Psoas muscle (tissue), 7 donors: ENCODE measurements at regions not wholly inside any gene's neighbourhood (a gene's known extent, or its start where the extent isn't known, plus 50 kb on each side); places are given as distances from the start of the nearest gene placed in this dataset.

ENCODE experiments used
- ATAC-seq, 4 donors: fragments of 200-7000 bp; cut with Tn5 transposase; one replicate each; pipeline ENCODE4 v1.9.1; 2020; ENCODE audit warnings: moderate library complexity in 3 of 4, mild to moderate bottlenecking in 2 of 4
- DNase-seq, 2 donors: peaks; one replicate each; pipeline ENCODE4 v3.0.0-alpha.2; 2020
- H3K27ac ChIP-seq: fragments of 200-600 bp; one replicate; pipeline ENCODE4 v1.8.0; 2022
- H3K27me3 ChIP-seq, 3 donors: fragments of 200-600 bp in 1 of 3; one replicate each; pipeline versions ENCODE4 v1.6.1 to v1.8.0; 2013 to 2022; ENCODE audit warnings: low read length in 2 of 3, mild to moderate bottlenecking in 2 of 3, moderate library complexity in 1 of 3; ENCODE audit not compliant: insufficient read depth in 3 of 3
- H3K36me3 ChIP-seq, 2 donors: fragments of 200-600 bp in 1 of 2; one replicate each; pipeline versions ENCODE4 v1.6.1 to v1.8.0; 2013 to 2022; ENCODE audit warnings: low read depth in 1 of 2, mild to moderate bottlenecking in 1 of 2, moderate library complexity in 1 of 2; ENCODE audit not compliant: insufficient read depth in 1 of 2
- H3K4me1 ChIP-seq: fragments of 200-600 bp; one replicate; pipeline ENCODE4 v1.8.0; 2022
- H3K4me3 ChIP-seq: fragments of 200-600 bp; one replicate; pipeline ENCODE4 v1.8.0; 2022; ENCODE audit warnings: mild to moderate bottlenecking
- H3K9me3 ChIP-seq: fragments of 200-600 bp; one replicate; pipeline ENCODE4 v1.8.0; 2022
- CTCF ChIP-seq: fragments of 200-600 bp; IDR thresholded peaks from one replicate; pipeline ENCODE4 v1.8.0; 2022; ENCODE audit warnings: antibody characterized with exemption
- WGBS, 3 donors: extraction: QIAGEN DNeasy Blood & Tissue Kit; methylation state at CpG; one replicate each; pipeline versions ENCODE4 v1.1.6 to v1.1.7; 2013; 5-methylcytosine and 5-hydroxymethylcytosine counted together
- intact Hi-C, 2 donors: fragments of 100-400 bp; cut with DNase I; formaldehyde crosslinking; loops; one replicate each; pipeline versions ENCODE4 v1.11.0 to v1.14.2; 2022
- donor health status: healthy with polysubstance abuse.
- donor health status: DM: no; HTN: no; CAD: no; lungs with moderate emphysema.
- donor health status: Bipolar disorder and iron deficiency.
- donor health status: healthy.
- donor health status: DM: yes; HTN: yes; CAD: no.
- donor health status: DM: no; HTN: no; CAD: no.
- donor health status: DM: yes; HTN: yes; CAD: no.

GRCh38 chr1:182246783-182247182 is 144.8 kb downstream of the GLUL start:
- Histone ChIP-seq H3K4me1 (no peaks in the 10 kb centered on the region), H3K4me3 (no peak overlapping the region), H3K27me3 (no peaks in the 10 kb centered on the region), H3K9me3 (no peaks in the 10 kb centered on the region), H3K36me3 (no peaks in the 10 kb centered on the region), H3K27ac (no peak overlapping the region)
- no peak for DNase-seq
- 78 to 93% (median 86%) methylated on average over 5 of the region's 5 CpGs for WGBS, 3 donors
- no peak for TF ChIP-seq CTCF
- intact Hi-C loops, result no loop called here
- no peak for ATAC-seq

GRCh38 chr1:182245040-182245439 is 146.6 kb downstream of the GLUL start:
- Histone ChIP-seq H3K9me3 (no peaks in the 10 kb centered on the region), H3K27me3 (no peaks in the 10 kb centered on the region), H3K4me1 (no peaks in the 10 kb centered on the region), H3K36me3 (no peaks in the 10 kb centered on the region), H3K27ac (no peak overlapping the region), H3K4me3 (no peak overlapping the region)
- DNase-seq, result no peak
- TF ChIP-seq CTCF, result no peak
- intact Hi-C loops, result no loop called here
- WGBS, 3 donors, result 91 to 96% (median 96%) methylated on average over 4 of the region's 4 CpGs
- ATAC-seq, result no peak

GRCh38 chr1:182244451-182244850 is 147.1 kb downstream of the GLUL start:
- no peak overlapping the region for H3K4me3 ChIP-seq
- no peak for TF ChIP-seq CTCF
- H3K27ac ChIP-seq, result no peak overlapping the region
- no peaks in the 10 kb centered on the region for H3K9me3 ChIP-seq
- 91 to 94% (median 93%) methylated on average over 2 of the region's 2 CpGs for WGBS, 3 donors
- H3K4me1 ChIP-seq, result no peaks in the 10 kb centered on the region
- no peaks in the 10 kb centered on the region for H3K27me3 ChIP-seq
- ATAC-seq (no peak), DNase-seq (no peak)
- H3K36me3 ChIP-seq, result no peaks in the 10 kb centered on the region
- intact Hi-C loops, result no loop called here

GRCh38 chr1:182242641-182243040 is 148.9 kb downstream of the GLUL start:
- H3K27me3 ChIP-seq, result no peaks in the 10 kb centered on the region
- no peak overlapping the region for H3K4me3 ChIP-seq
- no peak for ATAC-seq
- intact Hi-C loops, result no loop called here
- H3K36me3 ChIP-seq, result no peaks in the 10 kb centered on the region
- no peak for DNase-seq
- no peaks in the 10 kb centered on the region for H3K9me3 ChIP-seq
- no peak for TF ChIP-seq CTCF
- no peak overlapping the region for H3K27ac ChIP-seq
- H3K4me1 ChIP-seq, result no peaks in the 10 kb centered on the region

- DNase-seq, result no peak
- no peaks in the 10 kb centered on the region for H3K9me3 ChIP-seq
- H3K27me3 ChIP-seq, result no peaks in the 10 kb centered on the region
- intact Hi-C loops, result no loop called here
- H3K4me1 ChIP-seq, result peaks cover 9% of the 10 kb centered on the region
- H3K4me3 ChIP-seq, result no peak overlapping the region
- ATAC-seq, result no peak
- no peak overlapping the region for H3K27ac ChIP-seq
- 84 to 91% (median 89%) methylated on average over 2 of the region's 2 CpGs for WGBS, 3 donors
- no peaks in the 10 kb centered on the region for H3K36me3 ChIP-seq
- no peak for TF ChIP-seq CTCF
Measured at GRCh38 chr1:182240085-182240484, 151.5 kb downstream of the GLUL start.
